ENCODE measurements at regions not wholly inside any gene's neighbourhood (a gene's known extent, or its start where the extent isn't known, plus 50 kb on each side); places are given as distances from the start of the nearest gene placed in this dataset.

DNA sequence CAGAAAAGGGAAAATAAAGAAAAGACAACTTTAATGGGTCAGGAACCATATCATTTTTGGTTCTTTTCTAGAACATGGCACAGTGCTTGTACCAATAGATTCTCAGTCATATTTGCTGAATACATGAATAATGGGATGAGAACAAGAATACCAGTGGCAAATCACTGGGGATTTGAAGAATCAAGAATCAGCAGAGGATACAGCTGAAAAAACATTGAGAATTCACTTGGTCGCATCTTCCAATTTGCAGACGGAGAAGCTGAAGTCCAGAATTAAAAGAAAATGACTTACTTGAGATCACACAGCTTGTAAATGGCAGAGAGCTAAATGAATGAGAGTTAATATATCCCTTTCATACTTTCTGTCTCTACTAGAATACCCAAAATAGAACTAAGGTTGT, 362.2 kb downstream of the RAD51AP2 start:
- H4K20me1 ChIP-seq (ENCODE audit: insufficient read depth): no peaks in the 10 kb centered on the region
- BruUV-seq (replicated peaks): no TSS peak

DNA sequence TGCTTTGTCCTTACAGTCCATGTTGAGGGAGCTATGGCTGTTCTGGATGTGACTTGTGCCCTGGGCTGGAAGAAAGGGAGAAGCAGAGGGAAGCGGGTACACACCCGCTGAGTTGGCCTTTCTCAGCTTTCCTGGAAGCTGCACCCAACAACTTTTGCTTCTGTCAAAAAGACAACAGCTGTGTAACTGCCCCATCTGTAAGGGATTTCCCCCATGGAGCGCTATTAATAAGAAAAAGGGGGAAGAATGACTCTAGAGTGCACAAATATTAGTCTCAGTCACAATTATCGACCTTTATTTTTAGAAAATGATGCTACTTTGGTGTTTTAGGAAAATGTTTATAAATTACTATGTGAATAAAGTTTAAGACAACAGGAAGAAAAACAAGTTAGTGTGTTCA, 368.3 kb downstream of the RAD51AP2 start:
- ChIA-PET POLR2A (ENCODE audit: unreplicated experiment) (no interaction called here), CTCF (no interaction called here)
- no peaks in the 10 kb centered on the region for H3F3A ChIP-seq (ENCODE audit: insufficient read depth, low read depth)
- no peaks in the 10 kb centered on the region for H4K20me1 ChIP-seq (ENCODE audit: insufficient read depth)
- no peaks in the 10 kb centered on the region for H3K27me3 ChIP-seq (ENCODE audit: insufficient read depth, low read depth)
- no peak for DNase-seq
- no TSS peak for BruUV-seq (replicated peaks)
- H3K79me2 ChIP-seq (ENCODE audit: low read depth): no peaks in the 10 kb centered on the region
- TF ChIP-seq, protein P1, sequence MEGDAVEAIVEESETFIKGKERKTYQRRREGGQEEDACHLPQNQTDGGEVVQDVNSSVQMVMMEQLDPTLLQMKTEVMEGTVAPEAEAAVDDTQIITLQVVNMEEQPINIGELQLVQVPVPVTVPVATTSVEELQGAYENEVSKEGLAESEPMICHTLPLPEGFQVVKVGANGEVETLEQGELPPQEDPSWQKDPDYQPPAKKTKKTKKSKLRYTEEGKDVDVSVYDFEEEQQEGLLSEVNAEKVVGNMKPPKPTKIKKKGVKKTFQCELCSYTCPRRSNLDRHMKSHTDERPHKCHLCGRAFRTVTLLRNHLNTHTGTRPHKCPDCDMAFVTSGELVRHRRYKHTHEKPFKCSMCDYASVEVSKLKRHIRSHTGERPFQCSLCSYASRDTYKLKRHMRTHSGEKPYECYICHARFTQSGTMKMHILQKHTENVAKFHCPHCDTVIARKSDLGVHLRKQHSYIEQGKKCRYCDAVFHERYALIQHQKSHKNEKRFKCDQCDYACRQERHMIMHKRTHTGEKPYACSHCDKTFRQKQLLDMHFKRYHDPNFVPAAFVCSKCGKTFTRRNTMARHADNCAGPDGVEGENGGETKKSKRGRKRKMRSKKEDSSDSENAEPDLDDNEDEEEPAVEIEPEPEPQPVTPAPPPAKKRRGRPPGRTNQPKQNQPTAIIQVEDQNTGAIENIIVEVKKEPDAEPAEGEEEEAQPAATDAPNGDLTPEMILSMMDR (conservative IDR thresholded peaks at IDR 0.05): no peak
- TF ChIP-seq EZH2 (IDR thresholded peaks at IDR 0.05; ENCODE audit: low read depth): no peak
- H3K4me1 ChIP-seq (replicated peaks; ENCODE audit: insufficient read depth): no peaks in the 10 kb centered on the region
- 0 out of 2 replicates have a peak overlapping the region, but pooled peaks have one; percentile 7 for H2AFZ ChIP-seq
- no peaks in the 10 kb centered on the region for H3K9me3 ChIP-seq (ENCODE audit: insufficient read depth, low read depth)
- H3K36me3 ChIP-seq (ENCODE audit: low read depth): no peaks in the 10 kb centered on the region
- H3K9me2 ChIP-seq (ENCODE audit: insufficient read depth): no peaks in the 10 kb centered on the region
- intact Hi-C loops (cut with micrococcal nuclease; ENCODE audit: unreplicated experiment): no loop called here
- H3K4me2 ChIP-seq: no peak overlapping the region
- H3K27ac ChIP-seq: no peak overlapping the region
- H3K4me3 ChIP-seq: no peak overlapping the region

More for the DNA sequence above, 362.2 kb downstream of the RAD51AP2 start:
- Histone ChIP-seq H3K27ac (no peak overlapping the region), H3K36me3 (ENCODE audit: low read depth) (no peaks in the 10 kb centered on the region), H3K79me2 (ENCODE audit: low read depth) (no peaks in the 10 kb centered on the region), H3K4me2 (no peak overlapping the region), H3K27me3 (ENCODE audit: insufficient read depth, low read depth) (no peaks in the 10 kb centered on the region), H3K9me3 (ENCODE audit: insufficient read depth, low read depth) (no peaks in the 10 kb centered on the region), H3F3A (ENCODE audit: insufficient read depth, low read depth) (no peaks in the 10 kb centered on the region), H3K4me1 (replicated peaks; ENCODE audit: insufficient read depth) (0 out of 2 replicates have a peak, but pooled peaks cover 4% of the 10 kb centered on the region), H3K4me3 (no peak overlapping the region), H3K9me2 (ENCODE audit: insufficient read depth) (no peaks in the 10 kb centered on the region), H2AFZ (no peak overlapping the region)
- intact Hi-C loops (cut with micrococcal nuclease; ENCODE audit: unreplicated experiment): no loop called here
- CTCF ChIA-PET: no interaction called here
- DNase-seq: no peak
- POLR2A ChIA-PET (ENCODE audit: unreplicated experiment): no interaction called here
- TF ChIP-seq, protein P1 (conservative IDR thresholded peaks at IDR 0.05): no peak
- TF ChIP-seq EZH2 (IDR thresholded peaks at IDR 0.05; ENCODE audit: low read depth): no peak

DNA sequence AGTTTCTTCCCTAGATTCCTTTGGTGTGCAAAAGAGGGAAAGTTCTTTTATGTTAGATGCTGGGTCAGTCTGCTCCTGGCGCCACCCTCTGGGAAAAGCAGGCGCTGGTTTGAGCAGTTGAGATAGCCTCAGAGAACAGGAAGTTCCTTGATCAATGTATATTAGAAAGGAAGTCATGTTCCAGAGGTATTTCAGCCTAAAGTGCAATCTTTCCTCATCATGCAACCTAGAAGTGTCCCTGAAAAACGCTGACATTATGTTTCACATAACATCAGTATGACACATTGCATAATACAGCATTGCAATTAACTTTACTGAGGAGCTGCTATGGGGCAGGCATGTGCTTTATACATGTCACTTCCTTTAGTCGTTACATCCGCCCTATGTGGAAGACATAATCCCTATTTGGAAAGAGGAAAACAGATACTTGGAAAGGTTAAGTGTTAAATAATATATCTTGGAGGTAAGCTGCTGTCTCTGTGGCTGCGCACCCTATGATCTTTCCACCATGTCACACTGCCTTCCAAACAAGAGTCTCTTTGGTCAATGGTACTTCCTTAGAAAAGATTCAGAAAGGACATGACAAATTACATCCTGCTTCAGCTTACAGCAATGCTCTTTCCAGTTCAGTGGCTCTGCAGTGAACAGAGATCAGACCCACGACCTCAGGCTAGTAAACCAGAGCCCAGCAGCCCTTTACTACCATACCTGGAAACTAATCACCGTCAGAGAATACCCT, 369.7 kb downstream of the RAD51AP2 start:
- Histone ChIP-seq H3K27me3 (ENCODE audit: insufficient read depth, low read depth) (no peaks in the 10 kb centered on the region), H3K9me3 (ENCODE audit: insufficient read depth, low read depth) (no peaks in the 10 kb centered on the region), H3K4me1 (replicated peaks; ENCODE audit: insufficient read depth) (no peaks in the 10 kb centered on the region), H3K4me3 (no peak overlapping the region), H4K20me1 (ENCODE audit: insufficient read depth) (no peaks in the 10 kb centered on the region), H3K9me2 (ENCODE audit: insufficient read depth) (no peaks in the 10 kb centered on the region), H3F3A (ENCODE audit: insufficient read depth, low read depth) (no peaks in the 10 kb centered on the region), H3K27ac (no peak overlapping the region), H3K36me3 (ENCODE audit: low read depth) (no peaks in the 10 kb centered on the region), H3K79me2 (ENCODE audit: low read depth) (no peaks in the 10 kb centered on the region), H3K4me2 (no peak overlapping the region), H2AFZ (no peak overlapping the region)
- CTCF ChIA-PET: no interaction called here
- BruUV-seq (replicated peaks): no TSS peak
- POLR2A ChIA-PET (ENCODE audit: unreplicated experiment): no interaction called here
- intact Hi-C loops (cut with micrococcal nuclease; ENCODE audit: unreplicated experiment): loop anchor here (1.0 kb wide), 1 partner anchor 375 kb away; no protein-coding TSS in a partner anchor
- DNase-seq: no peak
- TF ChIP-seq EZH2 (IDR thresholded peaks at IDR 0.05; ENCODE audit: low read depth): no peak
- TF ChIP-seq, protein P1 (conservative IDR thresholded peaks at IDR 0.05): no peak; the same call in 1 of the 2 replicates

All from PC-9 (cell line).